Natural killer cell treated with Interleukin-12 subunit alpha and Interleukin-12 subunit beta and Interleukin-15 and Interleukin-18, amount 100 ng/mL, for 72 hours (primary cell): ENCODE measurements at regions not wholly inside any gene's neighbourhood (a gene's known extent, or its start where the extent isn't known, plus 50 kb on each side); places are given as distances from the start of the nearest gene placed in this dataset.

ENCODE experiments used
- ATAC-seq, 2 donors: fragments of 150-1000 bp; cut with Tn5 transposase in 1 of 2; sonication (Bioruptor Pico), chemical (Tn5 transposase) in 1 of 2; 2 replicates each; pipeline ENCODE4 v1.10.0; 2021
- DNase-seq: peaks from one replicate; pipeline ENCODE4 v3.0.0; 2022; ENCODE audit warnings: low spot score
- H3K27ac Mint-ChIP-seq, 2 donors: 1 replicate in 1 of 2; 2 replicates in 1 of 2; pipeline ENCODE4 v1.8.0; 2022; ENCODE audit warnings: mixed read lengths in 2 of 2, mild to moderate bottlenecking in 1 of 2, moderate library complexity in 1 of 2
- H3K27me3 Mint-ChIP-seq, 2 donors: 1 replicate in 1 of 2; 2 replicates in 1 of 2; pipeline ENCODE4 v1.8.0; 2022; ENCODE audit warnings: mixed read lengths in 2 of 2
- H3K36me3 Mint-ChIP-seq: one replicate; pipeline ENCODE4 v1.8.0; 2022; ENCODE audit warnings: mixed read lengths
- H3K4me1 Mint-ChIP-seq, 2 donors: 1 replicate in 1 of 2; 2 replicates in 1 of 2; pipeline ENCODE4 v1.8.0; 2022; ENCODE audit warnings: low read depth in 2 of 2, mixed read lengths in 2 of 2, mild to moderate bottlenecking in 1 of 2
- H3K4me3 Mint-ChIP-seq: one replicate; pipeline ENCODE4 v1.8.0; 2022; ENCODE audit warnings: mixed read lengths
- H3K9me3 Mint-ChIP-seq: 2 replicates; pipeline ENCODE4 v1.8.0; 2022; ENCODE audit warnings: mixed read lengths

DNA sequence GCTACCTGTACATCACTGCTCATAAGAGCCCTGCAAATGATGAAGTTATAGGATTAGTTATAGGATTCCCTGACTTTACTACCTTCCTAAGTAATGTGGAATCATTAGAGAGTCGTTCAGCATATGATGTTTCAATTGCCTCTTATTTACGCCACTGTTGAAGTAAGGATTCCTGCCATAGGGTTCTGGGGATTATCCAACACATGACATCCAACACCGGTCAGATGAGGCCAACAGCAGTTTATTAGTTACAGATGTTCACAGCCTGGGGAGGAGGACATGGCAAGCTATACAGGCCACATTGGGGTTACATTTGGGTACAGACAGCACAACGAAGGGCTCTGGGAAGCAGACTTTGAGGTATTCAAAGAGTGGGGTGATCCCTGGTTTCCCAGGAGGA lies 134.1 kb upstream of the MC4R start:
- ATAC-seq (no peak), DNase-seq (no peak)
- Mint-ChIP-seq H3K27ac (no peak overlapping the region), H3K4me1 (no peaks in the 10 kb centered on the region), H3K9me3 (peaks cover 3% of the 10 kb centered on the region), H3K27me3 (no peaks in the 10 kb centered on the region), H3K36me3 (no peaks in the 10 kb centered on the region), H3K4me3 (no peak overlapping the region)

DNA sequence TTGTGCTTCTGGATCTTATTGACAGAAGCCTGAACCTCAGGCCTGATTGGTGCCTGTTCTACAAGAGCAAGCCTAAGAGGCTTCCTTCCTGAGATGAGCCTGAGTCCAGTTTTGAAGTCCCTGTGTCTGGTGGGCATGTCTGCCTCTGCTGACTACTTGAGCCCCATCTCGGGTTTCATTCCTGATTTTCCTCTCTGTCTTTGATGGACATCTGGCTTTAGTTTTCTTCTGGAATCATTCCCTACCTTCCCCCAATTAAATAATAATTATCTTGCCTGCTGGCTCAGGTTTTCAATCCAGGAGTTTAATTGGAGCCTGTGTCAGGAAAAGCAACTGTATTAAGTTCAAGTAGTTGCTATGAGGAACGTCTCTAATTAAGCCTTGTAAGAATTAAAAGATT lies 135.5 kb upstream of the MC4R start:
- ATAC-seq (no peak), DNase-seq (no peak)
- peaks cover 3% of the 10 kb centered on the region for H3K9me3 Mint-ChIP-seq
- H3K27me3 Mint-ChIP-seq, result no peaks in the 10 kb centered on the region
- no peaks in the 10 kb centered on the region for H3K4me1 Mint-ChIP-seq
- no peak overlapping the region for H3K4me3 Mint-ChIP-seq
- no peak overlapping the region for H3K27ac Mint-ChIP-seq
- H3K36me3 Mint-ChIP-seq, result no peaks in the 10 kb centered on the region

DNA sequence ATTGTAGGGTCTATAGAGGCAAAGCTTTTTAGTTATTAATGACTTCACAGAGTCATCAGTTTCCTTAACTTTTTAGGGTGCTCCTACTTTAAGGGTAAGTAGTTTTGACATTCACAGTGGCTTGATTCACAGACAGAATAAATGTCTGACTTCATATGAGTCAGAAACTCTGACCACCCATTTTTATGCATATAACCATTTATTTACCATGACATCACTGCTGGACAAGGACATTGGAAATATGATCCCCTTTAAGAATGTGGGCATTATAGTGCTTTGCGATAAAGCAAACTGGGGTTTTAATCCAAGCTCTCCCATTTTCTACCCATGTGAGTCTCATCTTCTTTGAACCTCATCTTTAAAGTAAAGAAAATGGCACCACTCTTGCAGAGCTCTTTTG lies 162.0 kb upstream of the MC4R start:
- Mint-ChIP-seq H3K27me3 (no peaks in the 10 kb centered on the region), H3K4me3 (no peak overlapping the region), H3K4me1 (no peaks in the 10 kb centered on the region), H3K27ac (no peak overlapping the region), H3K9me3 (peaks cover 3% of the 10 kb centered on the region), H3K36me3 (no peaks in the 10 kb centered on the region)
- no peak for ATAC-seq
- no peak for DNase-seq

DNA sequence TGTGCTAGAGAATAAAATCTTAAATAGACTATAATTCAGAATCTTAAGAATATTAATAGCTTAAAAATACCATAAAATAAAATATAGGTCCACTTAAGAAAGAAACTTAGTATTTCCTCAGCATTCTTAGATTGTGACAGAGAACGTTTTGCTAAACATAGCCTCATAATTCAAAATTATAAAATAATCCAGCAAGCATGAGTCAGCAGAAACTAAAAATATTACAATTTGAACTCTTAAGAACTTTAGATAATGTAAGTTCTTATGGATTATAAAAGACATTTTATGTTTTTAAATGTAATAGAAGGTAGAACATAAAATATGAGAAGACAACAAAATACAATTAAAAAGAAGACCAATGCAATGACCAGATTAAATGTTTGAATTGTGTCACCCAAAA lies 164.5 kb upstream of the MC4R start:
- Mint-ChIP-seq H3K4me3 (no peak overlapping the region), H3K4me1 (no peaks in the 10 kb centered on the region), H3K27ac (no peak overlapping the region), H3K27me3 (no peaks in the 10 kb centered on the region), H3K36me3 (no peaks in the 10 kb centered on the region), H3K9me3 (no peaks in the 10 kb centered on the region)
- no peak for ATAC-seq
- DNase-seq, result no peak

- no peaks in the 10 kb centered on the region for H3K4me1 Mint-ChIP-seq
- H3K36me3 Mint-ChIP-seq, result no peaks in the 10 kb centered on the region
- no peaks in the 10 kb centered on the region for H3K9me3 Mint-ChIP-seq
- DNase-seq, result no peak
- H3K27me3 Mint-ChIP-seq, result no peaks in the 10 kb centered on the region
- H3K4me3 Mint-ChIP-seq, result no peak overlapping the region
- ATAC-seq, result no peak
- no peak overlapping the region for H3K27ac Mint-ChIP-seq
Measured at GRCh38 chr18:60538891-60539290, 166.3 kb upstream of the MC4R start.

GRCh38 chr18:60541661-60542060 lies 169.1 kb upstream of the MC4R start:
- Mint-ChIP-seq H3K27ac (no peak overlapping the region), H3K27me3 (no peaks in the 10 kb centered on the region), H3K9me3 (no peaks in the 10 kb centered on the region), H3K4me3 (no peak overlapping the region), H3K36me3 (no peaks in the 10 kb centered on the region), H3K4me1 (no peaks in the 10 kb centered on the region)
- DNase-seq (no peak), ATAC-seq (no peak)

- H3K9me3 Mint-ChIP-seq, result no peaks in the 10 kb centered on the region
- H3K27ac Mint-ChIP-seq, result no peak overlapping the region
- H3K4me3 Mint-ChIP-seq, result no peak overlapping the region
- H3K4me1 Mint-ChIP-seq, result no peaks in the 10 kb centered on the region
- ATAC-seq (no peak), DNase-seq (no peak)
- H3K27me3 Mint-ChIP-seq, result no peaks in the 10 kb centered on the region
- no peaks in the 10 kb centered on the region for H3K36me3 Mint-ChIP-seq
Measured at GRCh38 chr18:60543646-60544045, 171.1 kb upstream of the MC4R start.

DNA sequence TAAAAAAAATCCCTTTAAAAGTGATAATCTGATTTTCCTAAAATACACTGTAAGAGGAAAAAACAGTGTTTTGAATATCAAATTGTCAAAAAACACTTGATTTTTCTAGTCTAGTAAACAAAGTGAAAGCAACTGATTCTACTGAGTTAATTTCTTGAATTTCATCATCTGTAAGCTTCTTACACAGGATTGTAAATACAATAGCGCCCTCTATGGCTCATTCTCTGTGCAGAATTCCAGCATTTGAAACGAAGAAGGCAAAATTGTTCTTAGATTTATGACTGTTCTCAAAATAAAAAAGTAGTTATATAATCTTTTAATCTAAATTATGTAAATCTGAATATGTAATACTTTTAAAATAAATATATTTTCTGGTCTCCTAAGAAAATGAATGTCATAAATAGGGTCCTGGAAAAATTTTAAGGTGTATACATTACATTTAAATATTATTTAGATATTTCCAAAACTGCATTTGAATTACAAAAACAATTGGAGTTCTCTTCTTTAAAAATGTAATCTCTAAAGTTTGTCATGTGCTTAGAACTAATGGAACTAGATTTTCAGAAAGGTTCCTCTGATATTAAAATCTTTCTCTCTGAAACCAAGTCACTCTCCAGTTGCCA lies 176.9 kb upstream of the MC4R start:
- Mint-ChIP-seq H3K27me3 (no peaks in the 10 kb centered on the region), H3K4me3 (no peak overlapping the region), H3K36me3 (no peaks in the 10 kb centered on the region), H3K27ac (no peak overlapping the region), H3K4me1 (no peaks in the 10 kb centered on the region), H3K9me3 (no peaks in the 10 kb centered on the region)
- ATAC-seq, result no peak
- no peak for DNase-seq

DNA sequence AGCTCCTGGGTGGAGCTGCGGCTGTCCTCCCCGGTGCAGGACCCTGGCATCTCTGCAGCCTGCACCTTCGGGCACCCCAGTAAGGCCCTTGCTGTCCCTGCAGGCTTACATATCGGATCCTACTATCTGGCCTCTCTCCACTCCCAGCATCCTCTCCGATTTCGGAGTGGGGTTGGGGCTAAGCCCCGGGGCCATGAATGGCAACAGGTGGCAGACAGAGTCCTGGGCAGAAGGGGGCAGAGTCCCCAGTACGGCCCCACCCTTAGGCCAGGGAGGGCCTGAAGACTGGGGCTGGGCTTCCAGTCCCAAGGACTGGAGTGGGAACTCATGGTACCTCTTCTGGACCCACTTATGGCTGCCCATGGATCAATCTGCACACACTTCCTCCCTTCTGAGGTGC lies 180.4 kb upstream of the MC4R start:
- H3K9me3 Mint-ChIP-seq, result peaks cover 3% of the 10 kb centered on the region
- H3K27ac Mint-ChIP-seq, result no peak overlapping the region
- no peak overlapping the region for H3K4me3 Mint-ChIP-seq
- no peaks in the 10 kb centered on the region for H3K36me3 Mint-ChIP-seq
- ATAC-seq (peak; percentile 9 to 43), DNase-seq (no peak)
- no peaks in the 10 kb centered on the region for H3K27me3 Mint-ChIP-seq
- peaks cover 0 to 2% of the 10 kb centered on the region in 2 donors for H3K4me1 Mint-ChIP-seq

DNA sequence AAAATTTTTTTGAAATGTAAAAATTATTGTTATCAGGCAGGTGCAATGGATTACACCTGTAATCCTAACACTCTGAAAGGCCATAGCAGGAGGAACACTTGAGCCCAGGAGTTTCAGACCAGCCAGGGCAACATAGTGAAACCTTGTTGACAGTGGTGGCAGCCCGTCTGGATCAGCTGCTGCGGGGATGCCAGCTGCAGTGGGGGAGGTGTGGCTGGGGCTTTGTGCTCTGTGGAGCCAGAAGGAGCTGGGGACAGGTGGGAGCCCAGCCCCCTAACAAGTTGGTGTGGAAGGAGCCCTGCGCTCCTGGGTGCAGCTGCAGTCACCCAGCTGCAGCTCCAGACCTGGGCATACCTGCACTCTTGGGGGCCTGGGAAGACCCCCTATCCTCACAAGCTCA lies 182.4 kb upstream of the MC4R start:
- Mint-ChIP-seq H3K4me3 (no peak overlapping the region), H3K4me1 (peaks cover 0 to 2% of the 10 kb centered on the region in 2 donors), H3K36me3 (no peaks in the 10 kb centered on the region), H3K27ac (no peak overlapping the region), H3K27me3 (no peaks in the 10 kb centered on the region), H3K9me3 (peaks cover 3% of the 10 kb centered on the region)
- ATAC-seq, result no peak
- DNase-seq, result no peak

DNA sequence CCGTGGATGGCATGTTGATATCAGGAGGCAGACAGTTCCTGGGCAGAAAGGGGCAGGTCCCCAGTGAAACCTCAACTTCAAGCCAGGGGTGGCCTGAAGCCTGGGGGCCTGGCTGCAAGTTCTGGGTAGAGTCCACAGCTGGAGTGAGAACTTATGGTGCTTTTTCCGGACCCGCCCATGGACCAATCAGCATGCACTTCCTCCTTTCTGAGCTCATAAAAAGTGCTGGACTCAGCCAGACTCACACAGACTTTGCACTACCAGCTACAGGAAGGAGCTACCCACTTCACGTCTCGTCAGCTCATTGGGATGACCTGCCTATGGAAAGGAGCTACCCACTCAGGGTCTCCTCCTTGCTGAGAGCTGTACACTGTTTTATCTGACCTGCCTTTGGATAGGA lies 183.1 kb upstream of the MC4R start:
- no peak for ATAC-seq
- no peaks in the 10 kb centered on the region for H3K36me3 Mint-ChIP-seq
- H3K27ac Mint-ChIP-seq, result no peak overlapping the region
- peaks cover 3% of the 10 kb centered on the region for H3K9me3 Mint-ChIP-seq
- no peaks in the 10 kb centered on the region for H3K27me3 Mint-ChIP-seq
- no peak overlapping the region for H3K4me3 Mint-ChIP-seq
- no peak for DNase-seq
- peaks cover 0 to 2% of the 10 kb centered on the region in 2 donors for H3K4me1 Mint-ChIP-seq

DNA sequence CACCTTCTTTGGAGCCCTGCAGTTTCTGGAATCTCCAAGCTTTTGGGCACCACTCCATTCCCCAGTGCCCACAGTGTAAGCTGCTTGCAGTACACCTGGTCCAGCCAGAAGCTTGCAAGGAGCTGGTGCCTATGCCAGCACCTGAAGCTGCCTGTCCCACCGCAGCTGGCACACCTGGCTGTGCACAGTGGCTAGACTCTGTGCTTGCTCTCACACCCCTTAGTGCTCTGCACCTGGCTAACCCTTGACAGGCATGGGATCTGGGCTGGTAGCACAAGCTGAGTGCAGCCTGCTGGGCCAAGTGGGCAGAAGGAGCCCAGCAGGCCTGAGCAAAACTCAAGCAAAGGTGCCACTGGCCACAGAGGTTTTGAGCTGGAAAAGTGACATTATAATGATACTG lies 183.8 kb upstream of the MC4R start:
- ATAC-seq, result no peak
- no peak overlapping the region for H3K4me3 Mint-ChIP-seq
- peaks cover 0 to 2% of the 10 kb centered on the region in 2 donors for H3K4me1 Mint-ChIP-seq
- DNase-seq, result no peak
- H3K9me3 Mint-ChIP-seq, result peaks cover 3% of the 10 kb centered on the region
- no peaks in the 10 kb centered on the region for H3K36me3 Mint-ChIP-seq
- H3K27ac Mint-ChIP-seq, result no peak overlapping the region
- H3K27me3 Mint-ChIP-seq, result no peaks in the 10 kb centered on the region

DNA sequence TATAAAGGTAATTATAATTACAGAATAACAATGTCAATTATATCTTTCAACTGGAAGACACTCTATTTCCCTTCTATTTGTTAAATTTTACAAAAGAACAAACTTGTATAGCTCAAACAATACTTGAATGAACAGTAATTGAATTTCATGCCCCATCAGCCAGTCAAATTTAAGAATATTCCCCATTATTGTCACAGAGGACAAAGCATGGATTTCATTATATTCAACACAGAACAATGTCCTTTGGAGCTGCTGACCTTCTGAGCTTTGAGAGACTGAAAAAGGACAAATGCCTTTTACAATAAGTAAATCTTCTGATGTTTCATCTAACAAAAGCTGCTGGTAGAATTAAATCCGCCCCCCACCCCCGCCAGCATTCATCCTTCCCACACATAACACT lies 187.5 kb upstream of the MC4R start:
- Mint-ChIP-seq H3K36me3 (no peaks in the 10 kb centered on the region), H3K27ac (no peak overlapping the region), H3K4me3 (no peak overlapping the region), H3K27me3 (no peaks in the 10 kb centered on the region), H3K4me1 (peaks cover 0 to 2% of the 10 kb centered on the region in 2 donors), H3K9me3 (peaks cover 3% of the 10 kb centered on the region)
- ATAC-seq, result no peak
- DNase-seq, result no peak

DNA sequence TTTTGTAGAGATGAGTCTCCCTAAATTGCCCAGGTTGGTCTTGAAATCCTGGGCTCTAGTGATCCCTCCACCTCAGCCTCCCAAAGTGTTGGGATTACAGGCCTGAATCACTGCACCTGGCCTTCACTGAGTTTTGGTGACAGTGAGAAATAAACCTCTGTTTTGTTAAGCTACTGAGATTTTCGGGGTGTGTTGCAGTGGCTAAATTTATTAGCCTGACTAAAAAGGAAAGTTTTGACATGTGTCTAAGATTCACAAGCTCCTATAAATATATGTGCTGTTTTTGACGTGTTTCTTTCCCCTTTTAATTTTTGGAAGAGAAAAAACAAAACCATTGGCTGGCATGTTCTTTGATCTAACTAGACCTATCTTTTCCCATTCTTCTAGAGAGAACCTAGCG lies 190.5 kb upstream of the MC4R start:
- Mint-ChIP-seq H3K4me1 (no peaks in the 10 kb centered on the region), H3K9me3 (no peaks in the 10 kb centered on the region), H3K4me3 (no peak overlapping the region), H3K27me3 (no peaks in the 10 kb centered on the region), H3K27ac (no peak overlapping the region), H3K36me3 (no peaks in the 10 kb centered on the region)
- no peak for DNase-seq
- ATAC-seq, result no peak

GRCh38 chr18:60568220-60568619 lies 195.6 kb upstream of the MC4R start:
- no peaks in the 10 kb centered on the region for H3K36me3 Mint-ChIP-seq
- DNase-seq (no peak), ATAC-seq (no peak)
- no peak overlapping the region for H3K4me3 Mint-ChIP-seq
- H3K9me3 Mint-ChIP-seq, result peaks cover 3% of the 10 kb centered on the region
- no peaks in the 10 kb centered on the region for H3K4me1 Mint-ChIP-seq
- H3K27me3 Mint-ChIP-seq, result no peaks in the 10 kb centered on the region
- H3K27ac Mint-ChIP-seq, result no peak overlapping the region
